Osteoblast (primary cell): ENCODE measurements at regions not wholly inside any gene's neighbourhood (a gene's known extent, or its start where the extent isn't known, plus 50 kb on each side); places are given as distances from the start of the nearest gene placed in this dataset.

Experiments
- DNase-seq: peaks from one replicate; pipeline ENCODE4 v3.0.0; 2011; ENCODE audit warnings: low spot score, mixed read lengths; ENCODE audit not compliant: insufficient read length; ENCODE audit errors: missing footprints
- H2AFZ ChIP-seq: 2 replicates; pipeline ENCODE4 v1.6.0; 2011; ENCODE audit warnings: mild to moderate bottlenecking, low read length
- H3K27ac ChIP-seq: 2 replicates; pipeline ENCODE4 v1.5.1; 2011; ENCODE audit warnings: mild to moderate bottlenecking, low read depth, low read length, moderate library complexity
- H3K27me3 ChIP-seq: 2 replicates; pipeline ENCODE4 v1.6.0; 2012; ENCODE audit warnings: mild to moderate bottlenecking, control low read depth, inconsistent platforms, low read length, moderate library complexity; ENCODE audit not compliant: insufficient read depth
- H3K36me3 ChIP-seq: 2 replicates; pipeline ENCODE4 v1.5.1; 2011; ENCODE audit warnings: mild to moderate bottlenecking, low read length, control low read depth, moderate library complexity; ENCODE audit not compliant: insufficient read depth
- H3K4me1 ChIP-seq: 2 replicates; pipeline ENCODE4 v1.5.1; 2011; ENCODE audit warnings: mild to moderate bottlenecking, low read length, control low read depth, moderate library complexity; ENCODE audit not compliant: insufficient read depth
- H3K4me2 ChIP-seq: 2 replicates; pipeline ENCODE4 v1.6.0; 2011; ENCODE audit warnings: mild to moderate bottlenecking, low read length; ENCODE audit not compliant: insufficient read depth
- H3K4me3 ChIP-seq: fragments of 200-600 bp; sonication (generic); 3 replicates; pipeline ENCODE4 v1.5.1; 2012; ENCODE audit warnings: mild to moderate bottlenecking, low read length, inconsistent platforms; ENCODE audit not compliant: insufficient read depth
- H3K79me2 ChIP-seq: 2 replicates; pipeline ENCODE4 v1.6.0; 2012; ENCODE audit warnings: mild to moderate bottlenecking, low read length, control low read depth, inconsistent platforms; ENCODE audit not compliant: insufficient read depth
- H3K9me3 ChIP-seq: 2 replicates; pipeline ENCODE4 v1.5.1; 2011; ENCODE audit warnings: low read depth, low read length, control low read depth
- H4K20me1 ChIP-seq: 2 replicates; pipeline ENCODE4 v1.6.0; 2012; ENCODE audit warnings: mild to moderate bottlenecking, low read length, control low read depth; ENCODE audit not compliant: insufficient read depth
- TF ChIP-seq, protein P1 (sequence below): IDR thresholded peaks from 2 replicates; pipeline ENCODE4 v1.5.1; 2011; ENCODE audit warnings: mild to moderate bottlenecking, low read depth, low read length, moderate library complexity; ENCODE audit errors: extremely low read depth

DNA sequence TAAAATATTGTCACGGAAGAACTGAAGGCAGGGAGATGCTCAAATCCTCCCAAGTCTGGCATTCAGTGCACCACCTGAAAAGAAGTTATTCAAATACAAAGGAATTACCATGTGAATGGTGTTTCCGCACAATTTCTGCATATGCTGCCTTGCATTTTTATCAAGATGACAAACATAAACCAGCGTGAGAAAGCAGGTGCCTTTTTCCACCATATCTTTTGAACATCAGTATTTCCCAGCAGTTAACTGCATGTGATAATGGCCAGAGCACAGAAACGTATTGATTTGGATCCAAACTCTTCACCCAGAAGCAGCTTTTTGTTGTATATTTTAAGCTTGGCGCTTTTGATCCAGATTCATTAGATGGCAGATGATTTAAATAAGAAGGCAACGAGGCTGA lies 808.0 kb downstream of the TLE1 start:
- H3K27me3 ChIP-seq, result no peaks in the 10 kb centered on the region
- no peaks in the 10 kb centered on the region for H3K36me3 ChIP-seq
- no peak overlapping the region for H2AFZ ChIP-seq
- no peaks in the 10 kb centered on the region for H3K4me1 ChIP-seq
- DNase-seq, result no peak
- no peak overlapping the region for H3K4me3 ChIP-seq
- H3K79me2 ChIP-seq, result no peaks in the 10 kb centered on the region
- TF ChIP-seq, protein P1, sequence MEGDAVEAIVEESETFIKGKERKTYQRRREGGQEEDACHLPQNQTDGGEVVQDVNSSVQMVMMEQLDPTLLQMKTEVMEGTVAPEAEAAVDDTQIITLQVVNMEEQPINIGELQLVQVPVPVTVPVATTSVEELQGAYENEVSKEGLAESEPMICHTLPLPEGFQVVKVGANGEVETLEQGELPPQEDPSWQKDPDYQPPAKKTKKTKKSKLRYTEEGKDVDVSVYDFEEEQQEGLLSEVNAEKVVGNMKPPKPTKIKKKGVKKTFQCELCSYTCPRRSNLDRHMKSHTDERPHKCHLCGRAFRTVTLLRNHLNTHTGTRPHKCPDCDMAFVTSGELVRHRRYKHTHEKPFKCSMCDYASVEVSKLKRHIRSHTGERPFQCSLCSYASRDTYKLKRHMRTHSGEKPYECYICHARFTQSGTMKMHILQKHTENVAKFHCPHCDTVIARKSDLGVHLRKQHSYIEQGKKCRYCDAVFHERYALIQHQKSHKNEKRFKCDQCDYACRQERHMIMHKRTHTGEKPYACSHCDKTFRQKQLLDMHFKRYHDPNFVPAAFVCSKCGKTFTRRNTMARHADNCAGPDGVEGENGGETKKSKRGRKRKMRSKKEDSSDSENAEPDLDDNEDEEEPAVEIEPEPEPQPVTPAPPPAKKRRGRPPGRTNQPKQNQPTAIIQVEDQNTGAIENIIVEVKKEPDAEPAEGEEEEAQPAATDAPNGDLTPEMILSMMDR, result no peak
- no peak overlapping the region for H3K4me2 ChIP-seq
- no peaks in the 10 kb centered on the region for H3K9me3 ChIP-seq
- H3K27ac ChIP-seq, result no peak overlapping the region
- H4K20me1 ChIP-seq, result no peaks in the 10 kb centered on the region

DNA sequence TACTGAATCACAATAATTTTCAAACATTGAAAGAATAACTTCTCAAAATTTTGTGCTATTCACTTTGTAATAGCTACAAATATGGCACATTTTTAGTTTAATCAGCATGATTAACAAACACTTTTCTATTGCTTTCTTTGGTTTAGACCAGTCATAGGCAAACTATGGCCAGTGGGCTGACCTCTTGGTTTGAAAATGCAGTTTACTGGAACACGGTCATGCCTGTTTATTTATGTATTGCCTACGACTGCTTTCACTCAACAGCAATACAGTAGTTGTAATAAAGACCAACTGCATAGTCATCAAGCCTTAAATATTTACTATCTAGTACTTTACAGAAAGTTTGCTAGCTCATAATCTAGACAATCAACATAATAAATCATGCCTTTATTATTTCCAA lies 810.8 kb downstream of the TLE1 start:
- Histone ChIP-seq H3K27ac (no peak overlapping the region), H3K4me1 (peaks cover 10% of the 10 kb centered on the region), H3K79me2 (no peaks in the 10 kb centered on the region), H3K27me3 (no peaks in the 10 kb centered on the region), H3K4me3 (no peak overlapping the region), H3K4me2 (no peak overlapping the region), H3K9me3 (no peaks in the 10 kb centered on the region), H2AFZ (no peak overlapping the region), H4K20me1 (no peaks in the 10 kb centered on the region), H3K36me3 (no peaks in the 10 kb centered on the region)
- TF ChIP-seq, protein P1, result no peak
- DNase-seq, result no peak

DNA sequence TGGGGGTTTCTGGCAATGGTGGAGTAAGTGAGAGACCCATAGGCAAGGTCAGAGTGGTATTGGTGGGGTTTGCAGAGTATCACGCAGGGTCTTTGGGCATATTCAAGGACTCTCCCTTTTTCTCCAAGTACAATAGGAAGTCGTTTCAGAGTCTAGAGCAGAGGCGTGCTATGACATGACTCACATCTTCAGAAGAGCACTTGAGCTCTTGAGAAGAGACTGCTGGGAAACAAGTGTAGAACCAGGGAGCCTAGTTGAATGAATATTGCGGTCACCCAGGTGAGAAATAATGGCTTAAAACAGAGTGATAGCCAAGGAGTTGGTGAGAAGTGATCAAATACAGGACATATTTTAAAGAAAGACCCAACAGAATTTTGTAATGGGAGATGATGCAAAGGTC lies 813.4 kb downstream of the TLE1 start:
- H3K4me1 ChIP-seq, result peaks cover 10% of the 10 kb centered on the region
- H4K20me1 ChIP-seq, result no peaks in the 10 kb centered on the region
- TF ChIP-seq, protein P1, result no peak
- no peaks in the 10 kb centered on the region for H3K36me3 ChIP-seq
- no peak overlapping the region for H2AFZ ChIP-seq
- H3K27ac ChIP-seq, result no peak overlapping the region
- H3K4me3 ChIP-seq, result no peak overlapping the region
- H3K4me2 ChIP-seq, result no peak overlapping the region
- H3K27me3 ChIP-seq, result no peaks in the 10 kb centered on the region
- H3K79me2 ChIP-seq, result no peaks in the 10 kb centered on the region
- no peak for DNase-seq
- no peaks in the 10 kb centered on the region for H3K9me3 ChIP-seq

DNA sequence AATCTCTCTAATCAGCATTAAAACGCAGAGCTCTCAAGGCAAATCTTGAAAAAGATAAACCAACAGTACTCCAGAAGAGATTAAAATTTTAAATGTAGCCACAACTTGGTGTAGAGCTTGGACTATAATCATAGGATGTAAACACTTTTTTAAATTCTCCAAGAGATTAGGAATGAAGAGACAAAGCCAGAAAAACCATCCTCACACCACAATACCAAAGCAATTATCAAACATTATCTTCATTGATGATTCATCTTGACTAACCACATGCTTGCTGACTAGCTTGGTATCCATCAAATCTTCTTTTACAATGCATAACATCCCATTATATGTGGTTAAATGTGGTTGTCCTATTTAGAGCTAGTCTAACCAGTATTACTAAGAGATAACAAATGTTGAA lies 815.1 kb downstream of the TLE1 start:
- peak overlapping the region; percentile 14 for H3K27ac ChIP-seq
- H3K9me3 ChIP-seq, result no peaks in the 10 kb centered on the region
- H3K36me3 ChIP-seq, result no peaks in the 10 kb centered on the region
- no peaks in the 10 kb centered on the region for H3K79me2 ChIP-seq
- no peaks in the 10 kb centered on the region for H3K27me3 ChIP-seq
- DNase-seq, result peak; percentile 2
- peaks cover 10% of the 10 kb centered on the region for H3K4me1 ChIP-seq
- H3K4me3 ChIP-seq, result no peak overlapping the region
- no peaks in the 10 kb centered on the region for H4K20me1 ChIP-seq
- H3K4me2 ChIP-seq, result no peak overlapping the region
- H2AFZ ChIP-seq, result no peak overlapping the region
- TF ChIP-seq, protein P1, result no peak
